GM18526 (cell line): ENCODE measurements at regions not wholly inside any gene's neighbourhood (a gene's known extent, or its start where the extent isn't known, plus 50 kb on each side); places are given as distances from the start of the nearest gene placed in this dataset.

Experiments
- POLR2A ChIP-seq: IDR thresholded peaks from 3 replicates; pipeline ENCODE4 v1.6.1; 2011; ENCODE audit not compliant: insufficient read length; ENCODE audit errors: extremely low read depth

GRCh38 chr14:55951341-55952206 lies 166.6 kb upstream of the PELI2 start:
- no peak for TF ChIP-seq POLR2A

- TF ChIP-seq POLR2A, result no peak
Observed at GRCh38 chr14:55954108-55954507, 164.1 kb upstream of the PELI2 start.

DNA sequence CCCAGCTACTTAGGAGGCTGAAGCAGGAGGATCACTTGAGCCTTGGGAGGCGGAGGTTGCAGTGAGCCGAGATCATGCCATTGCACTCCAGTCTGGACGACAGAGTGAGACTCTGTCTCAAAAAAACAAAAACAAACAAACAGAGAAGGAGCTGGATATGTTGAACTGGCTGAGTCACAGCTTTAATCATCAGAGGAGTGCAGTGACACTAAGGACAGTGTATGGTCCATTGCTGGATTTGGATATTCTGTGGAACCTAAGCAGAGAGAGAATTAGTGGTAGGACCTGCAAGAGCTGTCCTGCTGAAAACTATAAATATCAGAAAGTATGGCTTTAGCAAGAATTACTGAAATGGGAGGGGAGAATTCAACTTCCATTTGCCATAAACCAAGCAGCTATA lies 163.0 kb upstream of the PELI2 start:
- TF ChIP-seq POLR2A, result no peak

DNA sequence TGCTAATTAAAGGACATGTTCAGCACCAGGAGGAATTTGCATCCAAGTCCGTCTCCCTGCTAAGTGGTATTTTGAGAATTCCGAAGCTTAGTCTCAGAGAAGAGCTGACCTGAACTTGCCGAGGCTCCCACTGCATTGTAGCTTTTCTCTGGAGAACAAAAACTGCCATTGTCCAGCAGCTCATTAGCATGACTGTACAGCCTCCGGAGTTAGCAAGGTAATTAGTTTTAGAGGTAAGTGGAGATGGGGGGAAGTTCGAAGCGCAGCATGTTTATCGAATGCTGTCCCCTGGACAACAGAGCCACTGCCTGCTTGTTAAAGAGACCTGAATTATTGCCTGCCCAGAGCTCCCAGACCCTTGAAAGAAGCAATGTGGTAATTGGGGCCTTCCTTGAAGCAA lies 160.3 kb upstream of the PELI2 start:
- no peak for TF ChIP-seq POLR2A

DNA sequence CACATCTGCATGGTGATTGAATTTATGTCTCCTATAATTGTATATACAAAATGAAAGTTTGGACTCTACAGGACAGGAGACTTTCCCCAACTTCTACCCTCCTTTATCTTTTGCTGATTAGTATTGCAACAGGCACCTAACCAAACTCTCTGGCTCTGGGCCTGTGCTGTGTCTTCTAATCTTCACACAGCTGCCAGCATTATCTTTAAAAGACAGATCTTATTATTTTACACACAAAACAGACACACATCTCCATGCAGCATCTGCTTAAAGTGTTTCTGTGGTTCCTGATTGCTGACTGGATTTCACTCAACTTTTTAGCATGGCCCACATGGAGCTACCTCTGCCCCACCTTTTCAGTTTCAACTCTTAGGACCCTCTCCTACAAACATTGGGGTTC lies 154.9 kb upstream of the PELI2 start:
- TF ChIP-seq POLR2A, result no peak

GRCh38 chr14:55964091-55964490 lies 154.1 kb upstream of the PELI2 start:
- no peak for TF ChIP-seq POLR2A

DNA sequence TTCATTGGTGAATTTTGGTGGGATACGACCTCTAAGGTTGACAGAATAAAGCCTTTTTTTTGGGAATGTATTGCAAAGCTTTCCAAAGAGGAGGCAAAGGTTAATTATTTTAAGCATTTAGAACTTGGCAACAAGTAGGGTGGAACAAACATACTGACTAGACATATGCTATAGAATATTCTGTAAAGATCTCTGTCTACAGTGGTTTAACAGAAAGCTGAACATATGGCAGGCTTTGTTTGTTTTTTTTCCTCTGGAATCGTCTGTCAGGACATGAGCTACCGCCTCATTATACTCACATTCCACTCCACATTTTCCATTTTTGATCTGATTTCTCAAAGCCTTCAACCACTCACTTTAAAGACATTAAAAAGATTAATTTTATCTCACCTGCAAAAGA lies 153.4 kb upstream of the PELI2 start:
- no peak for TF ChIP-seq POLR2A

DNA sequence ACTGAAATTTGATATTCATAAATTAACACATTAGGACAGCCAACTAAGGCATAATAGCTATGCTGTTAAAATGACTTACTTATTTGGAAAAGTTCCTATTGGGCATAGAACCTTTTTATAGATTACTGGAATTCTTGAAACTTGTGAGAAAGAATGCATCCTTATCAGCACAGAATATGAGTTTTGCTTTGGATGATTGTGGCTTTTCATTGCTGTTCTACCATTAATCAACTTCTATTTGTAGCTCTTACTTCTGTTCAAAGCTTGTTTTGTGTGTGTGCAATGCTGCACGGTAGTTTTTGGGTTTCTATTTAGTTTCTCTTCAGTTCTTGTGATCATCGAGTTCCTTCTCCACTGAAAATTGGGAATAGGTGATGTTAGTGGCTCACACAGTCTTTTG lies 152.4 kb upstream of the PELI2 start:
- TF ChIP-seq POLR2A, result no peak

DNA sequence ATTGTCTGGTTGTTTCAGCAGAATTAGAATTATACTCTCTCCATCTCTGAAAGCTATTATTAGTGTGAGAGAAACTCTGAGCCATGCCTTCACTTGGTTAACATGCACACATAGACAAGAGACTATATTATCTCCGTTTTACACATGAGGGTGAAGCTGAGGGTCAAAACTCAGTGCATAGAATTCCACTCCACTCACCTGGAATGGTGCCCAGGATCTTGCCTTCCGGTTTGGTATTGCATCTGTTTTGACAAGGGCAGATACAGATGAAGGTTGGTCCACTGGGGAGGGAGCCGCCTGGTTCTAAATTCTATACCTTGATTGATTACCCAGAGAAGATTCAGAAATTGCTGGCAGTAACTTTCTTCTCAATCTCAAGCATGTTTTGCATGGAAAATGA lies 149.5 kb upstream of the PELI2 start:
- TF ChIP-seq POLR2A, result no peak

GRCh38 chr14:55973285-55973800 lies 144.9 kb upstream of the PELI2 start:
- no peak for TF ChIP-seq POLR2A

- no peak for TF ChIP-seq POLR2A
Observed at GRCh38 chr14:55973911-55974630, 144.1 kb upstream of the PELI2 start.

DNA sequence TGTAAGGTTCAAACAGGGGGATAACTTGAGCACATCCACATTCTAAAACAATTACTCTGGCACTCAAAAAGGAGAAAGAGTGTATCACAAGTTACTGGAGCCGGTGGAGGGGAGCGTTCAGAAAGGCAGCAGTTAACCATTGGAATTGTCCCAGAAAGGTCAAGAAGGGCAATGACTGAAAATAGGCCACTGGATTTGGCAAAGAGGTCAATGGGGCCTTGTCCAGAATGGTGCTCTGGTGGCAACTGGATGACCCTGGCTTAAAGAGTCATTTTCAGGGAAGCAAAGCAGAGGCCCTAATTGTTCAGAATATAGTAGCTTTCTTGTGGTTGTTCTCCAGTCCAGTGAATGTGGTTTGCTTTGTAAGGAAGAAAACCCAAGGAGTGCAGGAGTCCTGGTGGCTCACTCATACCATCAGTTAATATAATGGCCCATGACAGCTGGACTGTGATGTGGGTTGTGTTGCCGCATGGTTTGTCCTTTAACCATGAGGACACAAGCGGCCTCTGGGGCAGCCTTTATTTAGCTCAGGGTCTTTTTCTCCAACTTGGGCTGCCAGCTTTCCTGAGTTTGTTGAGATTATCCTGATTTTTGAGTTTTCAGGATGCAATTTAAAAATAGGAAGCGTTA lies 142.8 kb upstream of the PELI2 start:
- TF ChIP-seq POLR2A, result no peak

DNA sequence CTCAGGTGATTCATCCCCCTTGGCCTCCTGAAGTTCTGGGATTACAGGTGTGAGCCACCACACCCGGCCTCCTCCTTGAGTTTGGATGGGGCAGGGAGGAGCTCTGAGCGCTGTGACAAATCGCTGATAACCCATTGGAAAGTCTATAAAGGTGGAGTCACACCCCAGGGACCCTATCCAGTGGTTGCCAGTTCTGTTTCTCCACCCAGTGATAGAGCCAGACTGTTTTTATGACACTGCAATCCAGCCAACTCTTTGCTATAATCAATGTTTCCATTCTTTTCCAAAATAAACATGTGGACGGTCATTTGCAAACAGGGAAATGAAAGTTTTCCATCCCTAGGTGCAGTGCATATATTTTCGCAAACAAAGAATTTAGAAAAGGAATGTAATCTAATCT lies 142.0 kb upstream of the PELI2 start:
- no peak for TF ChIP-seq POLR2A

GRCh38 chr14:55976655-55977054 lies 141.6 kb upstream of the PELI2 start:
- no peak for TF ChIP-seq POLR2A

DNA sequence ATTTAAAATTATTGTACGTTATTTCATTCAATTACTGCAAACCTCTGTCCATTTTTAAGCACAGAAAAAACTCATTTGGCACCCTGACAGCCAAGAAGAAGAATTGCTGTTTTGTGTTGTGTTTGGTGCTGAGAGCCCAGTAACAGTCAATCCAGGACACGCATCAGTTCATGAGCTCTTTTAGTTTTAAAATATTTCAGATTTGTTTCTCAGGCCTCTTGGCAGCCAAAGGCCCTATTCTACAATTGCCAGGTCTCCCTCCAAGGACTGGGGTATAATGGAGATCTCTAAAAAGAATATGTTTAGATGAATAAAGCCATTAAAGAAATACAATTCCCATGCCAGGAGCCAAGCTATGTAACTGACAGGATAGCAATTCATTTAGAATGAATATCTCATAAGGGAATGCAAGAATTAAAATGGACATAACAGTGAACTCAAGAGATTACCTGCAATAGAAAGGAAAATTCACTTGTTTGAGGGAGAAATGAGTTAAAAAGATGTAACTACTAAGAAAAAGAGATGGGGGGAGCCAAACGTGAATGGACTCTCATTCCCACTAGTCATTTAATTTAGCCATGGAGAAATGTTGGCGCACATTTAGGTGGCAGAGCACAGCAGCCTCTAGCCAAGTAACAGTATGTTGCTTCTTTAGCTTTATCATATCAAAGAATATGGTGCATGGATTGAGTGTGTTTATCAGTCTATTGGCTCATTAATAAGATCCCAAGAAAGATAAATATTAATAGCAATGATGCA lies 140.6 kb upstream of the PELI2 start:
- TF ChIP-seq POLR2A, result no peak
